NCI-H82 (cell line): ENCODE measurements at regions not wholly inside any gene's neighbourhood (a gene's known extent, or its start where the extent isn't known, plus 50 kb on each side); places are given as distances from the start of the nearest gene placed in this dataset.

Experiments
- DNase-seq: peaks from one replicate; lab custom pipeline; 2025; lab: John Stamatoyannopoulos, UW

DNA sequence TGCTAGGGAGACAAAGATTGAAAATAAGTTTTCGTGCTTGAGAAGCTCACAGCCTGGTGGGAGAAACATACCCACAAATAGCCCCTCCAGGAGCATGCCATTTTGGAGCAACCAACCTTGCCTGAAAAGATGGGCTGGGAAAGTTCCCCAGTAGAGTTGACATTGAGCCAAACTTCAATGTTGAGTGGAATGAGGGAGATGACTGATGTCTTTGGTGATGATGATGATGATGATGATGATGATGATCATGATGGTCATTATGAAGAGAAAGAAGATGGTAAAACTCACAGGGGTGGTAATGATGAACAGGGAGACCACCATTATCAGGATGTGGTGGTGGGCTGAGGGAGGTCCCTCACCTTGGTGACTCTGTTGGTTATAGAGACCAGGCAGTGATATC, 50.1 kb upstream of the ADRA1D start:
- no peak for DNase-seq
